Thyroid gland (tissue), 4 donors: ENCODE measurements at regions not wholly inside any gene's neighbourhood (a gene's known extent, or its start where the extent isn't known, plus 50 kb on each side); places are given as distances from the start of the nearest gene placed in this dataset.

Experiments
- CTCF ChIP-seq, 6 experiments: fragments of 200-600 bp in 3 of 6; fragments of 450-650 bp in 3 of 6; sonication (generic) in 3 of 6; IDR thresholded peaks; one replicate each; pipeline ENCODE4 v1.5.1; 2016 to 2019; ENCODE audit warnings: antibody characterized with exemption in 6 of 6, mild to moderate bottlenecking in 2 of 6, inconsistent platforms in 1 of 6, moderate library complexity in 1 of 6
- POLR2A ChIP-seq, 2 donors: fragments of 450-650 bp; IDR thresholded peaks; one replicate each; pipeline ENCODE4 v1.6.1; 2017; ENCODE audit warnings: antibody characterized with exemption in 2 of 2, mild to moderate bottlenecking in 2 of 2, moderate library complexity in 1 of 2

- no peak for TF ChIP-seq CTCF (IDR thresholded peaks at IDR 0.05)
- no peak for TF ChIP-seq POLR2A (IDR thresholded peaks at IDR 0.05)
Observed at GRCh38 chr17:79196913-79197312, 122.3 kb downstream of the ENGASE start.
